ENCODE measurements at regions not wholly inside any gene's neighbourhood (a gene's known extent, or its start where the extent isn't known, plus 50 kb on each side); places are given as distances from the start of the nearest gene placed in this dataset.

- Mint-ChIP-seq H3K4me1 (ENCODE audit: low read depth) (no peaks in the 10 kb centered on the region), H3K9me3 (no peaks in the 10 kb centered on the region), H3K4me3 (no peak overlapping the region), H3K27ac (no peak overlapping the region), H3K27me3 (ENCODE audit: low read depth) (no peaks in the 10 kb centered on the region), H3K36me3 (ENCODE audit: low read depth) (no peaks in the 10 kb centered on the region)
- CTCF ChIA-PET: no interaction called here
- intact Hi-C loops (cut with micrococcal nuclease): no loop called here
- no peak for DNase-seq
Measured at GRCh38 chr2:128376241-128377041, 57.8 kb upstream of the HS6ST1 start.

- no peaks in the 10 kb centered on the region for H3K9me3 Mint-ChIP-seq
- CTCF ChIA-PET: no interaction called here
- no peak overlapping the region for H3K27ac Mint-ChIP-seq
- no peak for DNase-seq
- H3K36me3 Mint-ChIP-seq (ENCODE audit: low read depth): no peaks in the 10 kb centered on the region
- no peak overlapping the region for H3K4me3 Mint-ChIP-seq
- H3K27me3 Mint-ChIP-seq (ENCODE audit: low read depth): no peaks in the 10 kb centered on the region
- H3K4me1 Mint-ChIP-seq (ENCODE audit: low read depth): no peaks in the 10 kb centered on the region
- intact Hi-C loops (cut with micrococcal nuclease): no loop called here
Measured at GRCh38 chr2:128377071-128377910, 58.6 kb upstream of the HS6ST1 start.

- Mint-ChIP-seq H3K36me3 (ENCODE audit: low read depth) (no peaks in the 10 kb centered on the region), H3K27me3 (ENCODE audit: low read depth) (no peaks in the 10 kb centered on the region), H3K4me3 (no peak overlapping the region), H3K27ac (no peak overlapping the region), H3K4me1 (ENCODE audit: low read depth) (no peaks in the 10 kb centered on the region), H3K9me3 (no peaks in the 10 kb centered on the region)
- CTCF ChIA-PET: no interaction called here
- intact Hi-C loops (cut with micrococcal nuclease): no loop called here
- DNase-seq: no peak
Measured at GRCh38 chr2:128378231-128379020, 59.8 kb upstream of the HS6ST1 start.

GRCh38 chr2:128379021-128380015 is 60.6 kb upstream of the HS6ST1 start:
- CTCF ChIA-PET: no interaction called here
- DNase-seq: no peak
- Mint-ChIP-seq H3K27ac (no peak overlapping the region), H3K9me3 (no peaks in the 10 kb centered on the region), H3K36me3 (ENCODE audit: low read depth) (no peaks in the 10 kb centered on the region), H3K4me1 (ENCODE audit: low read depth) (no peaks in the 10 kb centered on the region), H3K27me3 (ENCODE audit: low read depth) (no peaks in the 10 kb centered on the region), H3K4me3 (no peak overlapping the region)
- intact Hi-C loops (cut with micrococcal nuclease): no loop called here

GRCh38 chr2:128380061-128380889 is 61.6 kb upstream of the HS6ST1 start:
- no peak overlapping the region for H3K27ac Mint-ChIP-seq
- CTCF ChIA-PET: interaction anchor here (1.0 kb wide), 1 partner anchor 24 kb away, joined by 4 read pairs; no protein-coding TSS in a partner anchor
- H3K27me3 Mint-ChIP-seq (ENCODE audit: low read depth): no peaks in the 10 kb centered on the region
- no peaks in the 10 kb centered on the region for H3K9me3 Mint-ChIP-seq
- no peaks in the 10 kb centered on the region for H3K4me1 Mint-ChIP-seq (ENCODE audit: low read depth)
- H3K4me3 Mint-ChIP-seq: no peak overlapping the region
- DNase-seq: no peak
- intact Hi-C loops (cut with micrococcal nuclease): no loop called here
- no peaks in the 10 kb centered on the region for H3K36me3 Mint-ChIP-seq (ENCODE audit: low read depth)

GRCh38 chr2:128380961-128381938 is 62.6 kb upstream of the HS6ST1 start:
- H3K4me3 Mint-ChIP-seq: no peak overlapping the region
- no peaks in the 10 kb centered on the region for H3K4me1 Mint-ChIP-seq (ENCODE audit: low read depth)
- H3K9me3 Mint-ChIP-seq: no peaks in the 10 kb centered on the region
- no peaks in the 10 kb centered on the region for H3K27me3 Mint-ChIP-seq (ENCODE audit: low read depth)
- CTCF ChIA-PET: interaction anchor here (1.0 kb wide), 1 partner anchor 23 kb away, joined by 4 read pairs; no protein-coding TSS in a partner anchor
- intact Hi-C loops (cut with micrococcal nuclease): no loop called here
- H3K27ac Mint-ChIP-seq: no peak overlapping the region
- no peak for DNase-seq
- no peaks in the 10 kb centered on the region for H3K36me3 Mint-ChIP-seq (ENCODE audit: low read depth)

- Mint-ChIP-seq H3K4me1 (ENCODE audit: low read depth) (no peaks in the 10 kb centered on the region), H3K27ac (no peak overlapping the region), H3K27me3 (ENCODE audit: low read depth) (no peaks in the 10 kb centered on the region), H3K36me3 (ENCODE audit: low read depth) (no peaks in the 10 kb centered on the region), H3K4me3 (no peak overlapping the region), H3K9me3 (no peaks in the 10 kb centered on the region)
- DNase-seq: no peak
- CTCF ChIA-PET: no interaction called here
- intact Hi-C loops (cut with micrococcal nuclease): no loop called here
Measured at GRCh38 chr2:128384446-128384845, 65.8 kb upstream of the HS6ST1 start.

- H3K4me3 Mint-ChIP-seq: no peak overlapping the region
- H3K36me3 Mint-ChIP-seq (ENCODE audit: low read depth): no peaks in the 10 kb centered on the region
- no peaks in the 10 kb centered on the region for H3K4me1 Mint-ChIP-seq (ENCODE audit: low read depth)
- no peaks in the 10 kb centered on the region for H3K27me3 Mint-ChIP-seq (ENCODE audit: low read depth)
- intact Hi-C loops (cut with micrococcal nuclease): no loop called here
- CTCF ChIA-PET: no interaction called here
- no peak for DNase-seq
- H3K9me3 Mint-ChIP-seq: no peaks in the 10 kb centered on the region
- no peak overlapping the region for H3K27ac Mint-ChIP-seq
Measured at GRCh38 chr2:128384956-128385355, 66.3 kb upstream of the HS6ST1 start.

- Mint-ChIP-seq H3K36me3 (ENCODE audit: low read depth) (no peaks in the 10 kb centered on the region), H3K4me3 (no peak overlapping the region), H3K27ac (no peak overlapping the region), H3K9me3 (no peaks in the 10 kb centered on the region), H3K4me1 (ENCODE audit: low read depth) (no peaks in the 10 kb centered on the region), H3K27me3 (ENCODE audit: low read depth) (no peaks in the 10 kb centered on the region)
- no peak for DNase-seq
- intact Hi-C loops (cut with micrococcal nuclease): no loop called here
- CTCF ChIA-PET: no interaction called here
Measured at GRCh38 chr2:128385365-128385764, 66.7 kb upstream of the HS6ST1 start.

- Mint-ChIP-seq H3K4me1 (ENCODE audit: low read depth) (no peaks in the 10 kb centered on the region), H3K27ac (no peak overlapping the region), H3K27me3 (ENCODE audit: low read depth) (no peaks in the 10 kb centered on the region), H3K4me3 (no peak overlapping the region), H3K9me3 (no peaks in the 10 kb centered on the region), H3K36me3 (ENCODE audit: low read depth) (no peaks in the 10 kb centered on the region)
- CTCF ChIA-PET: no interaction called here
- no peak for DNase-seq
- intact Hi-C loops (cut with micrococcal nuclease): no loop called here
Measured at GRCh38 chr2:128386066-128386465, 67.4 kb upstream of the HS6ST1 start.

All from activated naive CD4-positive, alpha-beta T cell treated with anti-CD3 and anti-CD28 coated beads for 36 hours (primary cell).